ENCODE measurements at regions not wholly inside any gene's neighbourhood (a gene's known extent, or its start where the extent isn't known, plus 50 kb on each side); places are given as distances from the start of the nearest gene placed in this dataset.

DNA sequence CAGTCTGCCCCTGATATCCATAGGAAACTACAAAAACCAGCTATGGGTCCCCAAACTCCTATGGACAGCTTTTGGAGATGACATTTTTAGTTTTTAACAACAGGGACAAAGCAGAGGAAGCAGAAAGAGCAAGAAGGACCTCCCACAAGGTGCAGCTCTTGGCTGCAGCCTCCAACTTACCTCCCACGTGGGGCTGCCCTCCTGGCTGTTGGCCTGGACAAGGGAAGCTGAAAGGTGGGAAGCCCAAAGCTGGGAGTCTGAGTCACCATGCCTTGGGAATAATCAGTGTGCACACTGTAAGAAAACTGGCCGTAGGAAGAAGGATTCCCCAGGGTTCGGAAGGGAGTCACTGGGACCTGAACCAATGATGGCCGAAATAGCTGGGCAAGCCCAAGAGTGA lies 51.8 kb upstream of the PAX1 start:
- TF ChIP-seq, protein P1, sequence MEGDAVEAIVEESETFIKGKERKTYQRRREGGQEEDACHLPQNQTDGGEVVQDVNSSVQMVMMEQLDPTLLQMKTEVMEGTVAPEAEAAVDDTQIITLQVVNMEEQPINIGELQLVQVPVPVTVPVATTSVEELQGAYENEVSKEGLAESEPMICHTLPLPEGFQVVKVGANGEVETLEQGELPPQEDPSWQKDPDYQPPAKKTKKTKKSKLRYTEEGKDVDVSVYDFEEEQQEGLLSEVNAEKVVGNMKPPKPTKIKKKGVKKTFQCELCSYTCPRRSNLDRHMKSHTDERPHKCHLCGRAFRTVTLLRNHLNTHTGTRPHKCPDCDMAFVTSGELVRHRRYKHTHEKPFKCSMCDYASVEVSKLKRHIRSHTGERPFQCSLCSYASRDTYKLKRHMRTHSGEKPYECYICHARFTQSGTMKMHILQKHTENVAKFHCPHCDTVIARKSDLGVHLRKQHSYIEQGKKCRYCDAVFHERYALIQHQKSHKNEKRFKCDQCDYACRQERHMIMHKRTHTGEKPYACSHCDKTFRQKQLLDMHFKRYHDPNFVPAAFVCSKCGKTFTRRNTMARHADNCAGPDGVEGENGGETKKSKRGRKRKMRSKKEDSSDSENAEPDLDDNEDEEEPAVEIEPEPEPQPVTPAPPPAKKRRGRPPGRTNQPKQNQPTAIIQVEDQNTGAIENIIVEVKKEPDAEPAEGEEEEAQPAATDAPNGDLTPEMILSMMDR (IDR thresholded peaks at IDR 0.05) = no peak
- Mint-ChIP-seq H3K4me3 (ENCODE audit: unreplicated experiment) (no peak overlapping the region), H3K9me3 (ENCODE audit: unreplicated experiment) (peaks cover 8% of the 10 kb centered on the region), H3K27ac (ENCODE audit: unreplicated experiment) (no peak overlapping the region), H3K27me3 (ENCODE audit: unreplicated experiment) (no peaks in the 10 kb centered on the region), H3K36me3 (ENCODE audit: unreplicated experiment) (no peaks in the 10 kb centered on the region), H3K4me1 (ENCODE audit: unreplicated experiment) (no peaks in the 10 kb centered on the region)
- no peak for DNase-seq (ENCODE audit: extremely low spot score, unreplicated experiment)

DNA sequence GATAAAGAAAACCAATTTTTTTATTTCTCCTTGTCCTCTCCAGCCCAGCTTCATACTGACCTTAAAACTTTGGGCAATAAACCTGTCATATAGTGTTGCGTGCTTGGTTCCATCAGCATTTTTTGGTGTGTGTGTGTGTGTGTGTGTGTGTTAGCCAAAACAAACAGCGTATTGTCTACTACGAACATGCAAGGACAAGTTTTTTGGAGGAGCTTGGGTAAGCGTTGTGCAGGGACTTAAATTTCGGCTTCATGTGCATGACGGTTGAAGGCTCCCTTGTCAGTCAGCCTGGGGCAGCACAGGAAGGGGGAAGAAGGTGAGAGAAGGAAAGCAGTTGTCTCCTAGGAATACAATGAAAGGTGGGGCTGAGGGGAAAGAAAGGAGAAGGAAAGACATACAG lies 62.0 kb upstream of the PAX1 start:
- no peaks in the 10 kb centered on the region for H3K27me3 Mint-ChIP-seq (ENCODE audit: unreplicated experiment)
- DNase-seq (ENCODE audit: extremely low spot score, unreplicated experiment) = no peak
- no peak overlapping the region for H3K4me3 Mint-ChIP-seq (ENCODE audit: unreplicated experiment)
- H3K27ac Mint-ChIP-seq (ENCODE audit: unreplicated experiment) = no peak overlapping the region
- H3K9me3 Mint-ChIP-seq (ENCODE audit: unreplicated experiment) = peaks cover 27% of the 10 kb centered on the region
- no peaks in the 10 kb centered on the region for H3K36me3 Mint-ChIP-seq (ENCODE audit: unreplicated experiment)
- H3K4me1 Mint-ChIP-seq (ENCODE audit: unreplicated experiment) = no peaks in the 10 kb centered on the region
- TF ChIP-seq, protein P1 (IDR thresholded peaks at IDR 0.05) = no peak

DNA sequence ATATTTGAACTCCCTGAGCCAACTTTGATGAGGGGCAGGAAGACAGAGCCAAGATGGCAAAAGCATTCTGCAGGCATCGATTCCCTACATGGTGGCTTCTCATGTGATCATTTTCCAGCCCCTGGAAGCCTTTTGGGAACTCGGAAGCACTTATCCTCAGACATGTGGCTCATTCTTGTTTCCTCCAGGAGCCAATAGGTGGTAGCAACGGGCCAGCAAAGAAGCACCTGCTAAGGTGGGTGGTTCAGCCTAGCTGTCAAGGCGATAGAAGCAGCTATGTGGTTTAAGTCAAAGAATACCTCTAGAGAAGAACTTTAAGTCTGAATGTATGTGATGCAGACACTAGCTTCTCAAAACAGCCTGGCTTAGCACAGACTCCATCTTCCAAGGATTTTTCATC lies 64.9 kb upstream of the PAX1 start:
- H3K27me3 Mint-ChIP-seq (ENCODE audit: unreplicated experiment) = no peaks in the 10 kb centered on the region
- peaks cover 24% of the 10 kb centered on the region for H3K9me3 Mint-ChIP-seq (ENCODE audit: unreplicated experiment)
- H3K27ac Mint-ChIP-seq (ENCODE audit: unreplicated experiment) = no peak overlapping the region
- no peak for DNase-seq (ENCODE audit: extremely low spot score, unreplicated experiment)
- no peak overlapping the region for H3K4me3 Mint-ChIP-seq (ENCODE audit: unreplicated experiment)
- TF ChIP-seq, protein P1 (IDR thresholded peaks at IDR 0.05) = no peak
- no peaks in the 10 kb centered on the region for H3K4me1 Mint-ChIP-seq (ENCODE audit: unreplicated experiment)
- H3K36me3 Mint-ChIP-seq (ENCODE audit: unreplicated experiment) = no peaks in the 10 kb centered on the region

DNA sequence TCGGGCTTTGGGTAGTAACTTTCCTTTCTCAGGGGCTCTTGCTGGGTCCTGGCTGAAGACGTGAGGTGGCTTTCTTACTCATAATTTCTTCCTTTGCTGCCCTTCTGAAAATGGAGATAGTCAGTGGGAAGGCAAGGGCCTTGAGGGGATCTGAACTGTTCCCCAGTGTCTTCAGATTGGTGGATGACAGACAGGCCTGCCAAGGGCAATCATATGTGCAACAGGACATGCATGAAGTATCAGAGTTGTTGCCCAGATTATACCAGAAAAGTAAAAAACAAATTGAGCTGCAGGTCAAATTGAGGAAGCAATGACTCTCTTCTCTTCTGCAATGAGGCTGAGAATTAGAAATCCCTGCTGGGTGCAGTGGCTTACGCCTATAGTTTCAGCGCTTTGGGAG lies 71.6 kb upstream of the PAX1 start:
- Mint-ChIP-seq H3K9me3 (ENCODE audit: unreplicated experiment) (peaks cover 8% of the 10 kb centered on the region), H3K27me3 (ENCODE audit: unreplicated experiment) (no peaks in the 10 kb centered on the region), H3K27ac (ENCODE audit: unreplicated experiment) (no peak overlapping the region), H3K36me3 (ENCODE audit: unreplicated experiment) (no peaks in the 10 kb centered on the region), H3K4me3 (ENCODE audit: unreplicated experiment) (no peak overlapping the region), H3K4me1 (ENCODE audit: unreplicated experiment) (no peaks in the 10 kb centered on the region)
- DNase-seq (ENCODE audit: extremely low spot score, unreplicated experiment) = no peak
- TF ChIP-seq, protein P1 (IDR thresholded peaks at IDR 0.05) = no peak

DNA sequence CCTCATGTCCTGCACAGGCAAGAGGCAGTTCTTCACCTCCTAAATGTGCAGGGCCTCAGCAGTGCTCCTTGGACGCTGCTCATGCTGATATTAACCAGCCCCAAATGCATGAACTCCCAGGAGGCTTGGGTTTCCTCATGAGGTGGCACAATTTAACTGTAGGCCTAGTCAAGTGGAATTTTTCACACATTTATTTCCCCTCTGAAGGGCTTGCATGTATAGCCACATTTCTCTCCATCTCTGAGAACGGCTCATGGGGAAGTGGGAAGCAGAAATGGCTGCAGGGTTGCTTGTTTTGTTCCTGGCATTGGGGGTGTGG lies 72.8 kb upstream of the PAX1 start:
- no peaks in the 10 kb centered on the region for H3K27me3 Mint-ChIP-seq (ENCODE audit: unreplicated experiment)
- H3K4me1 Mint-ChIP-seq (ENCODE audit: unreplicated experiment) = no peaks in the 10 kb centered on the region
- no peak overlapping the region for H3K4me3 Mint-ChIP-seq (ENCODE audit: unreplicated experiment)
- no peaks in the 10 kb centered on the region for H3K36me3 Mint-ChIP-seq (ENCODE audit: unreplicated experiment)
- no peaks in the 10 kb centered on the region for H3K9me3 Mint-ChIP-seq (ENCODE audit: unreplicated experiment)
- TF ChIP-seq, protein P1 (IDR thresholded peaks at IDR 0.05) = no peak
- DNase-seq (ENCODE audit: extremely low spot score, unreplicated experiment) = no peak
- H3K27ac Mint-ChIP-seq (ENCODE audit: unreplicated experiment) = no peak overlapping the region
